GM23248 (cell line): ENCODE measurements at regions not wholly inside any gene's neighbourhood (a gene's known extent, or its start where the extent isn't known, plus 50 kb on each side); places are given as distances from the start of the nearest gene placed in this dataset.

ENCODE experiments used
- DNase-seq: peaks from one replicate; pipeline ENCODE4 v3.0.0-alpha.2; 2015
- H2AFZ ChIP-seq: fragments of 200-600 bp; sonication (generic); 2 replicates; pipeline ENCODE4 v1.6.1; 2016; ENCODE audit warnings: antibody characterized with exemption
- H3F3A ChIP-seq: fragments of 200-600 bp; sonication (generic); 2 replicates; pipeline ENCODE4 v1.6.1; 2016; ENCODE audit warnings: mild to moderate bottlenecking, antibody characterized with exemption, mixed run types; ENCODE audit not compliant: insufficient read depth
- H3K27ac ChIP-seq: fragments of 200-600 bp; sonication (generic); 2 replicates; pipeline ENCODE4 v1.5.1; 2016; ENCODE audit warnings: mild to moderate bottlenecking
- H3K27me3 ChIP-seq: fragments of 200-600 bp; sonication (generic); replicated peaks from 2 replicates; pipeline ENCODE4 v1.6.1; 2016; ENCODE audit warnings: mild to moderate bottlenecking; ENCODE audit not compliant: insufficient read depth
- H3K36me3 ChIP-seq: fragments of 200-600 bp; sonication (generic); 2 replicates; pipeline ENCODE4 v1.6.1; 2016; ENCODE audit warnings: low read depth, mild to moderate bottlenecking
- H3K4me1 ChIP-seq: fragments of 200-600 bp; sonication (generic); 2 replicates; pipeline ENCODE4 v1.6.1; 2016; ENCODE audit warnings: mild to moderate bottlenecking; ENCODE audit not compliant: insufficient read depth
- H3K4me2 ChIP-seq: fragments of 200-600 bp; sonication (generic); one replicate; pipeline ENCODE4 v1.6.1; 2016; ENCODE audit warnings: mild to moderate bottlenecking; ENCODE audit not compliant: unreplicated experiment
- H3K4me3 ChIP-seq: fragments of 200-600 bp; sonication (generic); 2 replicates; pipeline ENCODE4 v1.5.1; 2016; ENCODE audit warnings: mild to moderate bottlenecking
- H3K79me2 ChIP-seq: fragments of 200-600 bp; sonication (generic); 2 replicates; pipeline ENCODE4 v1.6.1; 2016; ENCODE audit warnings: mild to moderate bottlenecking; ENCODE audit not compliant: insufficient read depth
- H3K9ac ChIP-seq: fragments of 200-600 bp; sonication (generic); 2 replicates; pipeline ENCODE4 v1.6.1; 2016; ENCODE audit warnings: mild to moderate bottlenecking
- H3K9me2 ChIP-seq: fragments of 200-600 bp; sonication (generic); 2 replicates; pipeline ENCODE4 v1.6.1; 2016; ENCODE audit warnings: mixed run types, mild to moderate bottlenecking, moderate library complexity; ENCODE audit not compliant: insufficient read depth
- H3K9me3 ChIP-seq: fragments of 200-600 bp; sonication (generic); one replicate; pipeline ENCODE4 v1.6.1; 2017; ENCODE audit warnings: low read depth
- H4K20me1 ChIP-seq: fragments of 200-600 bp; sonication (generic); 2 replicates; pipeline ENCODE4 v1.6.0; 2016; ENCODE audit not compliant: insufficient read depth
- EZH2 ChIP-seq: fragments of 200-600 bp; sonication (generic); IDR thresholded peaks from 2 replicates; pipeline ENCODE4 v1.6.1; 2018; ENCODE audit warnings: antibody characterized with exemption, mild to moderate bottlenecking; ENCODE audit not compliant: insufficient read depth, poor library complexity, severe bottlenecking
- EZH2phosphoT487 ChIP-seq: fragments of 200-600 bp; sonication (generic); IDR thresholded peaks from 2 replicates; pipeline ENCODE4 v1.6.1; 2018; ENCODE audit warnings: antibody characterized with exemption, moderate library complexity, mild to moderate bottlenecking, low read depth; ENCODE audit not compliant: insufficient read depth
- WGBS, 2 experiments: methylation state at CpG; one replicate each; pipeline ENCODE4 v1.1.6; 2015 to 2017; ENCODE audit warnings: low lambda C conversion rate in 2 of 2, low coverage in 1 of 2; ENCODE audit errors: missing lambda C conversion rate in 2 of 2; 5-methylcytosine and 5-hydroxymethylcytosine counted together
- in situ Hi-C: fragments of 300-500 bp; cut with MboI; formaldehyde crosslinking; loops from 2 replicates; pipeline ENCODE4 v1.15.0; 2020

DNA sequence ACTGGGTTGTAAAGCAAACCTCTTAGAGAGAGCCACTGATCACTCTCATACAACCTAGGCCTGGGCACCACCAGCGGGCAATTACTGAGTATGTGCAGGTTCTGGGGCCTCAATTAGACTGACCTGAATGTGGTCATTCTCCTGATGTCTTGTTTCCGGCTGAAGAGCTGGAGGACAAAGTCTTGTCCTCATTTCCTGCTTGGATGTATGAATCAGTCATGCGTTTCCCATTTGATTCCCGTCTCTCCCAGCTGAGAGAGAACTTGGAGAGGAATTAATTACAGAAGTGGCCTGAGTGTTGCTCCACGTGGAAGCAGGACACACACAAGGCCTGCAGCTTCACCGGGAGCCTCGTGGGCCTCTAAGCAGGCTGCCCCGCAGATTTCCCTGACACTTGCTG, 799.3 kb upstream of the ARGLU1 start:
- Histone ChIP-seq H3K27me3 (no peaks in the 10 kb centered on the region), H3K9me3 (no peaks in the 10 kb centered on the region), H3F3A (peaks cover 22% of the 10 kb centered on the region; the same call in 1 of the 2 replicates), H3K27ac (peak overlapping the region; percentile 33), H4K20me1 (no peaks in the 10 kb centered on the region), H3K9me2 (no peaks in the 10 kb centered on the region), H2AFZ (peak overlapping the region; percentile 27; the same call in 1 of the 2 replicates), H3K4me2 (no peak overlapping the region), H3K4me3 (no peak overlapping the region), H3K9ac (no peak overlapping the region), H3K4me1 (peaks cover 39% of the 10 kb centered on the region), H3K36me3 (no peaks in the 10 kb centered on the region), H3K79me2 (peaks cover 18% of the 10 kb centered on the region)
- no peak for TF ChIP-seq EZH2
- whole genome bisulfite sequencing, 2 experiments: 29 to 30% methylated on average over 7 to 8 of the region's 8 CpGs
- DNase-seq: peak; percentile 67
- in situ Hi-C loops: loop anchor here (10.0 kb wide), 1 partner anchor 152 kb away; no protein-coding TSS in a partner anchor

GRCh38 chr13:107365466-107366215, 797.7 kb upstream of the ARGLU1 start:
- in situ Hi-C loops: loop anchor here (10.0 kb wide), 1 partner anchor 151 kb away; no protein-coding TSS in a partner anchor
- TF ChIP-seq EZH2 (no peak), EZH2phosphoT487 (no peak)
- Histone ChIP-seq H3K9ac (no peak overlapping the region), H4K20me1 (no peaks in the 10 kb centered on the region), H3K27me3 (no peaks in the 10 kb centered on the region), H3K4me2 (peak overlapping the region; percentile 24), H3K4me1 (peaks cover 47% of the 10 kb centered on the region), H3K9me2 (no peaks in the 10 kb centered on the region), H3K36me3 (no peaks in the 10 kb centered on the region), H2AFZ (no peak overlapping the region), H3K79me2 (0 out of 2 replicates have a peak, but pooled peaks cover 9% of the 10 kb centered on the region), H3F3A (peaks cover 28% of the 10 kb centered on the region), H3K27ac (no peak overlapping the region), H3K4me3 (no peak overlapping the region), H3K9me3 (no peaks in the 10 kb centered on the region)
- WGBS, 2 experiments: 48 to 58% methylated on average over 8 of the region's 8 CpGs
- peak; percentile 61 for DNase-seq

- no peaks in the 10 kb centered on the region for H4K20me1 ChIP-seq
- H3K4me1 ChIP-seq: peaks cover 47% of the 10 kb centered on the region
- peaks cover 27% of the 10 kb centered on the region for H3F3A ChIP-seq
- no peak overlapping the region for H3K4me3 ChIP-seq
- no peak overlapping the region for H2AFZ ChIP-seq
- 0 out of 2 replicates have a peak, but pooled peaks cover 9% of the 10 kb centered on the region for H3K79me2 ChIP-seq
- no peaks in the 10 kb centered on the region for H3K9me2 ChIP-seq
- no peaks in the 10 kb centered on the region for H3K9me3 ChIP-seq
- no peak overlapping the region for H3K9ac ChIP-seq
- 94 to 100% methylated on average over 1 of the region's 1 CpG for WGBS, 2 experiments
- H3K4me2 ChIP-seq: no peak overlapping the region
- in situ Hi-C loops: loop anchor here (10.0 kb wide), 1 partner anchor 150 kb away; no protein-coding TSS in a partner anchor
- H3K27me3 ChIP-seq: no peaks in the 10 kb centered on the region
- no peaks in the 10 kb centered on the region for H3K36me3 ChIP-seq
- no peak overlapping the region for H3K27ac ChIP-seq
- TF ChIP-seq EZH2phosphoT487 (no peak), EZH2 (no peak)
- DNase-seq: no peak
These were observed 796.7 kb upstream of the ARGLU1 start for GRCh38 chr13:107364658-107365057.

DNA sequence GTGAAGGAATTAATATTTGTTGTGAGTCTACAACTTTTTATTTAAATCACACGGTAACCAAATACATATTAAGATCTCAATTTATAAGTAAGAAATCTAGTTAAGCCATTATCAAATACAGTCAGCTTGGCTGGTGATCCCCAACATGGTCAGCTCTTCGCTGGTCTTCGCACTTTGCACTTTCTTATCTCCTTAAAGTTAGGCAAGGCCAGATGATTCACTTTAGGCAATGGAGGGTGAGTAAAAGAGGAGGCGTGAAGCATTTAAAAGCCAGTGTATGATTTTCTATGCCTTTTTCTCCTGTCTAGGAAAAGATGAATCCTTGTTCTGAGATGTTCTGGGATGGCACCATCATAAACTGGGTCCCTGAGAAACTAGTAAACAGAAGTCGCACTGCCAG, 793.7 kb upstream of the ARGLU1 start:
- no peaks in the 10 kb centered on the region for H3K27me3 ChIP-seq
- no peak for TF ChIP-seq EZH2phosphoT487
- TF ChIP-seq EZH2: no peak
- DNase-seq: peak; percentile 79
- 0 out of 2 replicates have a peak, but pooled peaks cover 14% of the 10 kb centered on the region for H3K79me2 ChIP-seq
- H3K9me3 ChIP-seq: no peaks in the 10 kb centered on the region
- H3K4me1 ChIP-seq: peaks cover 34% of the 10 kb centered on the region
- no peak overlapping the region for H3K4me3 ChIP-seq
- peaks cover 22% of the 10 kb centered on the region for H3F3A ChIP-seq
- no peaks in the 10 kb centered on the region for H3K9me2 ChIP-seq
- H3K27ac ChIP-seq: no peak overlapping the region
- H3K36me3 ChIP-seq: no peaks in the 10 kb centered on the region
- H3K4me2 ChIP-seq: no peak overlapping the region
- H4K20me1 ChIP-seq: no peaks in the 10 kb centered on the region
- no peak overlapping the region for H3K9ac ChIP-seq
- no peak overlapping the region for H2AFZ ChIP-seq
- in situ Hi-C loops: loop anchor here (10.0 kb wide), 1 partner anchor 147 kb away; no protein-coding TSS in a partner anchor
- WGBS, 2 experiments: 58 to 69% methylated on average over 5 of the region's 5 CpGs
